ENCODE measurements at regions not wholly inside any gene's neighbourhood (a gene's known extent, or its start where the extent isn't known, plus 50 kb on each side); places are given as distances from the start of the nearest gene placed in this dataset.
A peak's percentile ranks its signal among the peaks of the same experiment; 100 is the strongest.

DNA sequence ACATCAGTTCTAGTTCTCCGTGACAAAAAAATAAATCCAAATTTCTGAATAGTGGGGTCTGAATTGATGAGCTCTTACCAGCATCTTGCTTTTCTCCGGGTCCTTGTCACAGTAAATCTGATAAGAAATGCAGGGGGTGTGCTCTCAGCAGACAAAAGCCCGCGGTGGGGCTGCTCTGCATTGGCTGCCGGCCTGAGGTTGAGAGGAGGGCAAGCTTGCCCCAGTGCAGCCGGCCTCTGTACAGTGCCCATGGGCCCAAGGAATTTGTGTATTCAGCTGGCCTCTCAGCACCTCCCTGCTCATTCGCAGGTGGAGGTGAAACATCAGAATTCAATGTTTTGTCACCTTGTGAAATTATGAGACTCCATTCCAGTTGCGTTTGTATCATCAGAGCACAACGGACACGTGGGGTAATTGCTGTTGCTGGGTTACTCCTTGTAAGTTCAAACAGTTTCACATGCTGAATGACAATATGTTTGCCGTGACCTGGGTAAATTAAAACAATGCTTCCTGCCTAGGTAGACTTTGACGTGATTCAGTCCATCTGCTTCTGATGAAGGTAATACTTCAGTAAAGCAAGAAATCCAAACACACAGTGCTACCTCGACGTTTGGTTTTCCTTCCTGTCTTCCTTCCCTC is 596.4 kb downstream of the MID1IP1 start:
- ATAC-seq = no peak
- no peaks in the 10 kb centered on the region for H3K36me3 Mint-ChIP-seq
- no peak overlapping the region for H3K27ac Mint-ChIP-seq
- H3K9me3 Mint-ChIP-seq = peaks cover 4% of the 10 kb centered on the region
- H3K27me3 Mint-ChIP-seq = peaks cover 14% of the 10 kb centered on the region
- H3K4me3 Mint-ChIP-seq = no peak overlapping the region
- H3K4me1 Mint-ChIP-seq = no peaks in the 10 kb centered on the region

DNA sequence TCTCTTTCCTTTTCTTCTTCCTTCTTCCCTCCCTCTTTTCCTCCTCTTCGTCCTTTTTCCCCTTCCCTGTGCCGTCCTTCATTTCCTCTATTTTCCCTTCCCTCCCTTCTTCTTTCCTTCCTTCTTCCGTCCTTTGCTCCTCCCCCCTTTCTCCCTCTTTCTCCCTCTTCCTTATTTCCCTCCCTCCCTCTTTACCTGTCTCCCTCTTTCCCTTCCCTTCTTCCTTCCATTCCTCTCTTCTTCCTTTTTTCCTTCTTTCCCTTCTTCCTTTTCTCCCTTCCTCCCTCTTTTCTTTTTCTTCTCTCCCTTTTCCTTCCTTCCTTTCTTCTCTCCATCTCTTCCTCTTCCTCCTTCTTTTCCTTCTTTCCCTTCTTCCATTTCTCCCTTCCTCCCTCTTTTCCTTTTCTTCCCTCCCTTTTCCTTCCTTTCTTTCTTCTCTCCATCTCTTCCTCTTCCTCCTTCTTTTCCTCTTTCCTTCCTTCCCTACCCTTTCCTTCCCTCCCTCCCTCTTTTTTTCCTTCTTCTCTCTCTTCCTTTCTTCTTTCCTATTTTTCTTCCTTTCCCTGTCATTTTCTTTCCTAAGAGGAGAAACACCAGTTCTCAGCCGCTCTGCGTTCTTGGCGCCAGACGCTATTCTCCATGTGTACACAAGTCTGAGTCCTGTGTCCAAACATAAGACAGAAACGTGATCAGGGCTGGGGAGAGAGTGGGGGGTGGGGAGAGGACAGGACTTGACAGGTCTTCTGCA is 597.1 kb downstream of the MID1IP1 start:
- H3K4me3 Mint-ChIP-seq = no peak overlapping the region
- peaks cover 20% of the 10 kb centered on the region for H3K27me3 Mint-ChIP-seq
- H3K9me3 Mint-ChIP-seq = peaks cover 4% of the 10 kb centered on the region
- no peaks in the 10 kb centered on the region for H3K4me1 Mint-ChIP-seq
- H3K27ac Mint-ChIP-seq = no peak overlapping the region
- ATAC-seq = no peak
- H3K36me3 Mint-ChIP-seq = no peaks in the 10 kb centered on the region

DNA sequence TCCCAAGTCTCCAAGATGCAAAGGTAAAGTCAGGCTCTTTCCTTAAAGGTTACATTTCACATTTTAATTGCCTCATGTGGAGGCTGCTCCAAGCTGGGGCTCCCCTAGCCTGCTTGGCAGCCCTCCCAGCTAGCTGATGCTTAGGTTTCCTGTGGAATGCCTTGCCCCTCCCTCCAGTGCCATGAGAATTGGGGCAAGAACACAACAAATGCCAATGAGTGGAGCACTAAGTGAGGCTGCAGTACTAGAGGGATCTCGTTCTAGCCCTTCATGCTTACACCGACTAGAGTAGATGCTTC is 597.7 kb downstream of the MID1IP1 start:
- H3K4me1 Mint-ChIP-seq = no peaks in the 10 kb centered on the region
- H3K27ac Mint-ChIP-seq = no peak overlapping the region
- H3K36me3 Mint-ChIP-seq = no peaks in the 10 kb centered on the region
- ATAC-seq = no peak
- no peak overlapping the region for H3K4me3 Mint-ChIP-seq
- peaks cover 23% of the 10 kb centered on the region for H3K27me3 Mint-ChIP-seq
- H3K9me3 Mint-ChIP-seq = peaks cover 4% of the 10 kb centered on the region

DNA sequence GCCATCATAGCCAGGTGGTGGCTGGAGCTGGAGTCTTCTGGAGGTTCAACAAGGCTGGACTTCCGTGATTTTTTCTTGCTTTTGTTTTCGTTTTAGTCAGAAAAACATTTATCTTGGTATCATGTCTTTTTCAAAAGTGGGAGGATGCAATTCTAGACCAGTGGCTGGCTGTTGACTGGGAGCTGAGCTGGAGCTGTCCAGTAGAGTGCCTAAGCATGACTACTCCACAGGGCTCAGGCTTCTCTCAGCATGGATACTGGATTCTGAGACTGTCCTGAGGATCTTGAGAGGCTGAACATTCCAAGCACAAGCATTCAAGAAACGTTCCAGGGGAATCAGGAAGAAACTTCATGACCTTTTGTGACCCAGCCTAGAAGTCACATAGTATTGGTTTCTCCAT is 598.1 kb downstream of the MID1IP1 start:
- Mint-ChIP-seq H3K27me3 (peaks cover 24% of the 10 kb centered on the region), H3K4me3 (no peak overlapping the region), H3K27ac (no peak overlapping the region), H3K9me3 (peaks cover 4% of the 10 kb centered on the region), H3K4me1 (no peaks in the 10 kb centered on the region), H3K36me3 (no peaks in the 10 kb centered on the region)
- no peak for ATAC-seq

DNA sequence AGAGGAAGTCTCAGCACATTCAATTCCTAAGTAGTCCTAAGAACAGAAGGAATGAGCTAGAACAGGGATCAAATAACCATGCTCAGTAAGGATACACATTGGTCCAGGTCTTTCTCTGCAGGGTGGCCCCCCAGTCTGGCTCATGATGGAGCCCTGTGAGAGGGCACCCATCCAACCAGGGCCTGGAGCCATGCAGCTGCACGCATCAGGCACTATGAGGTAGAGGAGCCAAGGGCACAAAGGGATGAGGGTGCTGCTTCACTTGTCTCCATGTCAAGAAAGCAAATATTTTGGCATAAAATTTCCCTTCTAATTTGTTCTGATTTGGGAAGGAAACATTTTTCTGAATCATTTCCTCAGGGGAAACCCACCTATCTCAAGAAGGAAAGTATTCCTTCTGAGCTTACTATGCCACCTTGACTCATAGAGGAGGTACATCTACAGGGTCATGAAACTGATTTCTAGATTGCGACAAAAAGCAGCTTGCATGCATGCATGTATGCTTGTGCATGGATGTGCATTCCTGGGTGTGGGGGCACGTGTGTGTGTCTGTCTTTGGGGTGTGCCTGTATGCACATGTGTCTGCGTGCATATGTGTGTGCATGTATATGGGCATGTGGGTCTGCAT is 600.3 kb downstream of the MID1IP1 start:
- no peak overlapping the region for H3K4me3 Mint-ChIP-seq
- peaks cover 43% of the 10 kb centered on the region for H3K27me3 Mint-ChIP-seq
- ATAC-seq = no peak

DNA sequence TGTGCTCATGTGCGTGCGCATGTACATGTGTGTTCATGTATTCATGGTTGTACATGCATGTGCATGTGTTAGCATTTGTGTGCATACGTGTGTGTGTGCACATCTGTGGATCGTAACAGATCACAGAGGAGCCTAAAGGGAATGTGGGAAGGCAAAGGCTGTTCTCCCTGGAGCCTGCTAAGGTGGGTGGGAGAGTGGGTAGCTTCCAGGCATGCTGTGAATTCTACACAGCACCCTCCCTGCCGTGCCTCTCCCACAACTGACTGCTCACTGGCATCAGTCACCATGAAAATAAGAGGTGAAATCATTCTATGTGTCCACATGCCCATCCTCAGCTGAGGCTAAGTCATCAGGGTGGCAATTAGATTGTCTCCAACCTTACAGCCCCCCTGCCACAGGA is 600.9 kb downstream of the MID1IP1 start:
- no peaks in the 10 kb centered on the region for H3K4me1 Mint-ChIP-seq
- H3K27me3 Mint-ChIP-seq = peaks cover 49% of the 10 kb centered on the region
- H3K4me3 Mint-ChIP-seq = no peak overlapping the region
- ATAC-seq = no peak
- H3K9me3 Mint-ChIP-seq = peaks cover 4% of the 10 kb centered on the region
- no peak overlapping the region for H3K27ac Mint-ChIP-seq
- no peaks in the 10 kb centered on the region for H3K36me3 Mint-ChIP-seq

More for the DNA sequence above, 600.3 kb downstream of the MID1IP1 start:
- Mint-ChIP-seq H3K9me3 (peaks cover 4% of the 10 kb centered on the region), H3K4me1 (no peaks in the 10 kb centered on the region), H3K36me3 (no peaks in the 10 kb centered on the region), H3K27ac (no peak overlapping the region)

DNA sequence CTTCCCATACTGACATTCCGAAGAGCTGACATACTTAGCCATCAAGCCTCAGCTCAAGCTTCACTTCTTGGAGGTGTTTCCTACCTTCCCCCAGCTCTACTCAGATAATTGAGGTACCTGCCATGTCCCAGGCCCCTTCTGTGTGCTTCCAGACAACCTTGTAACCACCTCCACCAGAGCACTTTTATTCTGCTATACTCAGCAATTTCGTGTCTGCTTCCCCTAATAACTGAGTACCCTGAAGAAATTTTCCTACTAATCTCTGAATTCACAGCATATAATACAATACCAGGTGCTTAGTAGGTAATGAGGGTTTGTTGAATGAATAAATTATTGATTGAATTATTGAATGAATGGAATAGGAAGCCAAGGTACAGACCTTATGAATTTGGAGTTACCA is 605.5 kb downstream of the MID1IP1 start:
- H3K4me1 Mint-ChIP-seq = no peaks in the 10 kb centered on the region
- H3K9me3 Mint-ChIP-seq = no peaks in the 10 kb centered on the region
- peaks cover 36% of the 10 kb centered on the region for H3K27me3 Mint-ChIP-seq
- H3K4me3 Mint-ChIP-seq = no peak overlapping the region
- H3K36me3 Mint-ChIP-seq = no peaks in the 10 kb centered on the region
- no peak for ATAC-seq
- no peak overlapping the region for H3K27ac Mint-ChIP-seq

DNA sequence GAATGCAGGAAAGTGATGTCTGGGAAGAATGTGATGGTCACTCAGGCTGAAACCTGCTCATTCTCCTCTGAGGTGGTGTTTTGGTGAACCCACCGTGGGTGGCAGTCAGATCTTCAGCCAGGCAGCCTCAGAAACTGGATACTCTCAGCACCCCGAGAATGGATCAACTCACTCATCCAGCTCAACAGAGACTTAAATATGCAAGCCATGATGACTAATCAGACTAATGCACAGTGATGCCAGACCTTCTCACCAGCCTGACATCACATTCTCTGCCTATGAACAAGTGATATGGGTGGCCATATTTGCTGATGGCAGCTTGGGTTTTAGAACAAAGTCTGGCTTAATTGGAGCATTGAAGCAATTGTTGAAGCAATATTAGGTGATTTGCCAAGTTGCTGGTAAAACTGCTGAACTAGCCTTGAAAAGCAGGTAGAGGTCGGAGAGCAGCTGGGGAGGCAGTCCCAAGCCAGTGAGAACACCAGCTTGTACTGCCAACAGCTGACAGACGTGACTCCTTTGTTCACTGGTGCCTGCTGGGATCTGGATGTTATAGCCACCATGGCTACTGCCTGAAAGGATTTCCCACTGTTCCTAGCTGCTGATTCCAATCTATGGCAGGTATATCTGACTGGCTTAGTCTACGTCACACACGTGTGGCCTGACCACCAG is 608.1 kb downstream of the MID1IP1 start:
- Mint-ChIP-seq H3K36me3 (no peaks in the 10 kb centered on the region), H3K27ac (no peak overlapping the region), H3K27me3 (peaks cover 39% of the 10 kb centered on the region), H3K9me3 (no peaks in the 10 kb centered on the region), H3K4me3 (no peak overlapping the region), H3K4me1 (no peaks in the 10 kb centered on the region)
- ATAC-seq = no peak

DNA sequence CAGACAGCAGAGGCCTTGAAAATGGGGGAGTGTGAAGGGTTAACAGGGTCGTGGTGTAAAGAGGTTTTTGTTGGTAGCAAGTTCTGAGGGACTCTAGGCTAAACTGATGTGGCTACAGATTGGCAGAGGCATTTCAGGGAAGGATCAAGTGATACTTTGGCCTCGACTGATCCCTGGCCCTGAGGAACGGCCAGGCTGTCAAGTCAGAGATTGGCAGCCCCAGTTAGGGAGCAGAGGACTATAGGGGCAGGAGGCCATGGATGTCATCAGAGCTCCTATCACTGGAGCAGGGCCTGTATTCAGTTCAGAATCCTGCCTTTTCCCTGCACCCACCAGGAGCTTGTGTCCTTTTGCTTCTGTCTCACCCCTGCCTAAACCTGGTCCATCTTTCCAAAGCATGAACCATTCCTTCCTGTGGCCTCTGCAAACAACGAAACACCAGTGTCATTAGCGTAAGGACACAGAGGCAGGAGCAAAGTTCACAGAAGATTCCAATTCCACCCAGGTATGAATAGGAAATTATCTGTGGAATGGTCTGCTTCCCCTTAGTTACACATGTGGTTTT is 613.1 kb downstream of the MID1IP1 start:
- Mint-ChIP-seq H3K36me3 (peaks cover 5% of the 10 kb centered on the region), H3K27me3 (peaks cover 23% of the 10 kb centered on the region), H3K4me3 (no peak overlapping the region), H3K27ac (no peak overlapping the region), H3K4me1 (peaks cover 20% of the 10 kb centered on the region), H3K9me3 (no peaks in the 10 kb centered on the region)
- ATAC-seq = no peak

DNA sequence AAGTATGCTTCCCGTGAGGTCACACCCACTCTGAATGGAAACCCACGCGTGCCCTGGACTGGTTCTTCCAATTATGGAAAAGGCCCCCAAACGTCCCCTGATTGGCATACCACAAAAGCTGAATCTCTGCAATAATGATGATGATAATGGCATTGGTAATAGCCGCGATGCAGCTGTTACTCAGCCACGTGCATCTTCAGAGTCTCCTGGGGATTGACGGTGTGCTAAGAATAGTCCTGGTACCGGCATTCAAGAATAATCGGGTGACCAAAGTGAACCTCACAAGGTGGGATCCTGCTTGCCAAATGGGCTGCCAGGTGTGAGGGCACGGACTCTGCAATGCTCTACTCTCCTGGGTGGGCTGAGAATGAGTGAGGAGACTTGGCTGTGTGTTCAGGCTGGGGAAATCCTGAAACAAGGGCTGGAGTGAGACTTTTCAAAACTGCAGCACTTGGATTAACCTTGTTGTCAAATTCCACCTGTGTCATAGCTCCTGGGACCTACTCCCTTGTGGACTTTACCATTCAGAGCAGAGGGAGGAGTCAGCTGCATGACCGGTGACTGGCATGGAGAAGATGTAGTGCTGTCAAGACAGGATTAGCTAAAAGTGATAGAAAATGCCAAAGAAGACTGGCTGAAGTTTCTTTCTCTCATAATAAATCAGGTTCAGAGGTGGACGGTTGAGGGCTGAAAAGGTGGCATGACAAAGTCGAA is 615.4 kb downstream of the MID1IP1 start:
- peaks cover 20% of the 10 kb centered on the region for H3K4me1 Mint-ChIP-seq
- H3K27me3 Mint-ChIP-seq = peaks cover 23% of the 10 kb centered on the region
- no peaks in the 10 kb centered on the region for H3K9me3 Mint-ChIP-seq
- H3K36me3 Mint-ChIP-seq = peaks cover 5% of the 10 kb centered on the region
- H3K27ac Mint-ChIP-seq = no peak overlapping the region
- ATAC-seq = peak; percentile 34
- peak overlapping the region; percentile 31 for H3K4me3 Mint-ChIP-seq

DNA sequence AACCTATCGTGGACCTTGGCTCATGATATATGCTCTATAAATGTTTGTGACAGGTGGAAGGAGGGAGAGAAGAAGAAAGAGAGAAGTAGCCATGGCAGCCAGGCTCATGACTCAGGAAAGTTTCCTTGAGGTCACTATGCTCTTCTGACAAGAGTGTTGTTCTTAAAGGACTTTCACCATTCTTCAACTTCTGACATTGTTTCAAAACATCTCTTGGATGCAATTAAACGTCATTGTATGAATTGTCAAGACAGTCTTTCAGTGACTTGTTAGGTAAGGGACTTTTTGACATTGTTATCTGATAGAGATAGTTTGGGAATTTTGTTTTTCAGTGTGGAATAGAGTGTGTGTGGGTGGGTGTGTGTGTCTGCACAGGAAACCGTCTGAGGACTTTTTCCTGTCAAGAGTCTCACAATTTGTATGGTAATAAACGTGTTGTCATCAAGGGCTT is 617.0 kb downstream of the MID1IP1 start:
- Mint-ChIP-seq H3K36me3 (peaks cover 5% of the 10 kb centered on the region), H3K4me3 (no peak overlapping the region), H3K27me3 (peaks cover 20% of the 10 kb centered on the region), H3K9me3 (no peaks in the 10 kb centered on the region), H3K27ac (no peak overlapping the region), H3K4me1 (peaks cover 20% of the 10 kb centered on the region)
- no peak for ATAC-seq

DNA sequence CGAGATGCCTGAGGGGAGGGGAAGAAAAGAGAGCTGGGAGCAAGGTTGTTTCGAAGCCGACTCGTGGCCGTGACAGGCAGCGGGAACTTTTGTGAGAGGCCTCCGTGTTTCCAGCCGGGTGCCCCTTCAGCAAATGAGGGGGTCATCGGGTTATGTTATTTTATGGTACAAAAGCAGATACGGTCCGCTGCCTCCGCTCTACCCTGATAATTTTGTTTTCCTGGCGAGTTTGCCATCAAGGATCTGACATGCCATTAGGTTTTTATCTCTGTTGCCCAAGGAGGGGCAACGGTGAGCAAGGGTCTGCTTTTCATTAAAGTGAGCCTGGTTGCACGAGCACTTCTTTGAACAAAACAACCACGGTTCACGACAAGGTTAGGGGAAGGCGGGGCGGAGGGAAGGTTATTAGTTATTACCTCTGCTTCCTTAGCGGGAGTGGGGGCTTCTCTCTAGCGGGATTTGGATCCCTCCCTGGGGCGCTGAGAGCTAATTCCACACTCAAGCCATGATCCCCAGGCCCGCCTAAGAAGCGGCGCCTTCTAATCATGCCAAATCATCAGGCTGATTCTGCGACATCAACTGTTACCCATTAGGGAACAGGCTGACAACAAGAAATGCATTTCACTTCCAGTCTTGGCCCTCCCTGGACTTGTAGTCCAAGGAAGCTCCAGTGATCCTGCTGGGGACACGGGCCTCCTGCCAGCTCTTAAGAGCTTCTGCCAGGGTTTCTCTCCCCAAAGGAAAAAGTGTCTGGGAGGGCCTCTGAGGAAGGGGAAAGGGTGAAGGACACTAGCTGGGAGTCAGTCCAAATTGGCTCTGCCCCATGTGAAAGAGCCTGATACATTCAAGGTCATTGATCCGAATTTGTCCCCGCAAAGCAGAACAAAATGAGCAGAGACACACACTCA is 617.7 kb downstream of the MID1IP1 start:
- peaks cover 5% of the 10 kb centered on the region for H3K36me3 Mint-ChIP-seq
- no peak overlapping the region for H3K4me3 Mint-ChIP-seq
- H3K27me3 Mint-ChIP-seq = peaks cover 13% of the 10 kb centered on the region
- ATAC-seq = no peak
- no peaks in the 10 kb centered on the region for H3K9me3 Mint-ChIP-seq
- H3K4me1 Mint-ChIP-seq = peaks cover 20% of the 10 kb centered on the region
- H3K27ac Mint-ChIP-seq = no peak overlapping the region

DNA sequence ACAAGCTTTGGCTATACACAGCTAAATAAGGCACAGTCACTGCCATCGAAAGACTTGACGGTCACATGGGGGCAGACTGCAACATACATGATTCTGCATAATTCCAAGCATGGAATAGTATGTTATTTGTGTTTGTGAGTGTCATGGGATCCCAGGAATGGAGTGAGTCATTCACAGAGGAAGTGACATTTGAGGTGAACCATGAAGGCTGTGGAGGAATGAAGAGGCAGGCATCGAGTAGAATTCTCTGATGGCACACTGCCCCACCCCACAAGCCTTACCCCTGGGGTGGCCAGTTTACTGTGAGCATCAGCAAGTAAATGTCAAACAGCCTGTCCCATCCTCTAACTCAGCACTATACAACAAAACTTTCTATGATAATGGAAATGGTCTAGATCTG is 619.7 kb downstream of the MID1IP1 start:
- ATAC-seq = no peak
- H3K36me3 Mint-ChIP-seq = peaks cover 5% of the 10 kb centered on the region
- H3K4me1 Mint-ChIP-seq = peaks cover 19% of the 10 kb centered on the region
- H3K4me3 Mint-ChIP-seq = no peak overlapping the region
- no peak overlapping the region for H3K27ac Mint-ChIP-seq
- H3K27me3 Mint-ChIP-seq = peaks cover 10% of the 10 kb centered on the region
- no peaks in the 10 kb centered on the region for H3K9me3 Mint-ChIP-seq

Data from stimulated activated memory B cell treated with anti-CD40 and anti-IgM and Interleukin-4, amounts not matched to agents 10 μg/mL and 1 μg/mL and 100 μg/mL, for 72 hours (primary cell).